T-cell (primary cell): ENCODE measurements at regions not wholly inside any gene's neighbourhood (a gene's known extent, or its start where the extent isn't known, plus 50 kb on each side); places are given as distances from the start of the nearest gene placed in this dataset.

Experiments
- ATAC-seq, 4 experiments: fragments of 200-7000 bp in 3 of 4; fragments of 150-1000 bp in 1 of 4; cut with Tn5 transposase; replicated peaks in 1 of 4; 1 replicate in 3 of 4; 2 replicates in 1 of 4; pipeline ENCODE4 v1.10.0; 2021; ENCODE audit warnings: moderate library complexity in 3 of 4, mild to moderate bottlenecking in 2 of 4, moderate number of reproducible peaks in 1 of 4
- CTCF ChIA-PET, 2 donors: fragments of 300-600 bp; sonication (Branson Sonifier 250); formaldehyde crosslinking; loops; one replicate each; lab custom pipeline; 2022; ENCODE audit warnings: antibody characterized with exemption in 2 of 2; lab: Charles Lee
- POLR2A ChIA-PET, 2 donors: fragments of 300-600 bp; sonication (Branson Sonifier 250); formaldehyde crosslinking; loops; one replicate each; lab custom pipeline; 2022; ENCODE audit warnings: antibody characterized with exemption in 2 of 2; lab: Charles Lee
- DNase-seq, 35 experiments: peaks; one replicate each; pipeline versions ENCODE4 v3.0.0 to v3.0.0-alpha.2; 2013 to 2023
- H3K27ac ChIP-seq: one replicate; pipeline ENCODE4 v1.5.1; 2013; ENCODE audit warnings: low read length
- H3K27me3 ChIP-seq, 2 experiments: replicated peaks in 1 of 2; 1 replicate in 1 of 2; 2 replicates in 1 of 2; pipeline versions ENCODE4 v1.6.1 to v1.7.0; 2013; ENCODE audit warnings: low read length in 1 of 2, mixed read lengths in 1 of 2; ENCODE audit not compliant: control insufficient read depth in 2 of 2, insufficient read depth in 2 of 2; ENCODE audit errors: extremely low read depth in 1 of 2
- H3K36me3 ChIP-seq, 2 donors: 1 replicate in 1 of 2; 2 replicates in 1 of 2; pipeline versions ENCODE4 v1.6.1 to v1.7.0; 2013; ENCODE audit warnings: low read length in 1 of 2; ENCODE audit not compliant: control insufficient read depth in 2 of 2, insufficient read depth in 1 of 2; ENCODE audit errors: extremely low read depth in 1 of 2
- H3K4me1 ChIP-seq, 2 experiments: 1 replicate in 1 of 2; 2 replicates in 1 of 2; pipeline versions ENCODE4 v1.6.1 to v1.7.0; 2013; ENCODE audit warnings: low read length in 2 of 2, mixed read lengths in 1 of 2; ENCODE audit not compliant: insufficient read depth in 2 of 2, control insufficient read depth in 1 of 2; ENCODE audit errors: extremely low read depth in 1 of 2
- H3K4me3 ChIP-seq, 2 donors: 1 replicate in 1 of 2; 2 replicates in 1 of 2; pipeline versions ENCODE4 v1.5.1 to v1.7.0; 2013; ENCODE audit warnings: mild to moderate bottlenecking in 2 of 2, low read length in 1 of 2, moderate library complexity in 1 of 2; ENCODE audit not compliant: control insufficient read depth in 1 of 2; ENCODE audit errors: extremely low read depth in 1 of 2
- H3K9me3 ChIP-seq: 2 replicates; pipeline ENCODE4 v1.7.0; 2013
- H3K27ac Mint-ChIP-seq, 2 donors: one replicate each; pipeline ENCODE4 v1.8.0; 2020 to 2021; ENCODE audit warnings: mild to moderate bottlenecking in 2 of 2, mixed read lengths in 2 of 2
- H3K27me3 Mint-ChIP-seq, 2 donors: one replicate each; pipeline ENCODE4 v1.8.0; 2021 to 2022; ENCODE audit warnings: mixed read lengths in 2 of 2
- H3K36me3 Mint-ChIP-seq: one replicate; pipeline ENCODE4 v1.8.0; 2021; ENCODE audit warnings: mixed read lengths
- H3K4me1 Mint-ChIP-seq, 3 donors: one replicate each; pipeline ENCODE4 v1.8.0; 2020 to 2022; ENCODE audit warnings: mixed read lengths in 3 of 3, mild to moderate bottlenecking in 1 of 3
- H3K4me3 Mint-ChIP-seq, 3 donors: one replicate each; pipeline ENCODE4 v1.8.0; 2020 to 2022; ENCODE audit warnings: mild to moderate bottlenecking in 3 of 3, mixed read lengths in 3 of 3, moderate library complexity in 3 of 3
- H3K9me3 Mint-ChIP-seq, 3 donors: one replicate each; pipeline ENCODE4 v1.8.0; 2020 to 2022; ENCODE audit warnings: mixed read lengths in 3 of 3
- WGBS: methylation state at CpG from one replicate; pipeline ENCODE4 v1.1.5; 2013; ENCODE audit warnings: missing lambda C conversion rate; ENCODE audit not compliant: insufficient coverage; 5-methylcytosine and 5-hydroxymethylcytosine counted together

GRCh38 chr3:190733591-190734146 is 128.8 kb downstream of the GMNC start:
- 50% methylated on average over 1 of the region's 1 CpG for WGBS
- H3K36me3 Mint-ChIP-seq: no peaks in the 10 kb centered on the region
- Histone ChIP-seq H3K4me1 (no peaks in the 10 kb centered on the region), H3K36me3 (no peaks in the 10 kb centered on the region), H3K27me3 (no peaks in the 10 kb centered on the region), H3K9me3 (no peaks in the 10 kb centered on the region), H3K27ac (no peak overlapping the region), H3K4me3 (no peak overlapping the region)
- POLR2A ChIA-PET: no interaction called here
- no peaks in the 10 kb centered on the region for H3K4me1 Mint-ChIP-seq
- DNase-seq: no peak
- no peak overlapping the region for H3K4me3 Mint-ChIP-seq
- no peak for ATAC-seq
- no peaks in the 10 kb centered on the region for H3K27me3 Mint-ChIP-seq
- no peak overlapping the region for H3K27ac Mint-ChIP-seq
- no peaks in the 10 kb centered on the region for H3K9me3 Mint-ChIP-seq
- CTCF ChIA-PET: no interaction called here

- H3K36me3 Mint-ChIP-seq: no peaks in the 10 kb centered on the region
- ATAC-seq (no peak), DNase-seq (no peak)
- no peak overlapping the region for H3K4me3 Mint-ChIP-seq
- peaks cover 3 to 4% of the 10 kb centered on the region in 2 donors for H3K27me3 Mint-ChIP-seq
- H3K27ac Mint-ChIP-seq: no peak overlapping the region
- H3K4me3 ChIP-seq: no peak overlapping the region
- no peaks in the 10 kb centered on the region for H3K36me3 ChIP-seq
- H3K4me1 ChIP-seq: no peaks in the 10 kb centered on the region
- H3K9me3 Mint-ChIP-seq: no peaks in the 10 kb centered on the region
- H3K9me3 ChIP-seq: no peaks in the 10 kb centered on the region
- no peaks in the 10 kb centered on the region for H3K27me3 ChIP-seq
- ChIA-PET POLR2A (no interaction called here), CTCF (no interaction called here)
- WGBS: no CpG with 5 or more reads among the region's 2 CpGs
- no peaks in the 10 kb centered on the region for H3K4me1 Mint-ChIP-seq
- no peak overlapping the region for H3K27ac ChIP-seq
These were observed 130.9 kb downstream of the GMNC start for GRCh38 chr3:190731596-190731995.

- Histone ChIP-seq H3K36me3 (no peaks in the 10 kb centered on the region), H3K27ac (no peak overlapping the region), H3K4me1 (no peaks in the 10 kb centered on the region), H3K4me3 (no peak overlapping the region), H3K27me3 (no peaks in the 10 kb centered on the region), H3K9me3 (no peaks in the 10 kb centered on the region)
- no peak for DNase-seq
- Mint-ChIP-seq H3K9me3 (no peaks in the 10 kb centered on the region), H3K27me3 (peaks cover 3 to 10% of the 10 kb centered on the region in 2 donors), H3K4me3 (no peak overlapping the region), H3K27ac (no peak overlapping the region), H3K36me3 (no peaks in the 10 kb centered on the region), H3K4me1 (no peaks in the 10 kb centered on the region)
- no peak for ATAC-seq
- ChIA-PET CTCF (no interaction called here), POLR2A (no interaction called here)
- 80% methylated on average over 6 of the region's 7 CpGs for WGBS
These were observed 133.8 kb downstream of the GMNC start for GRCh38 chr3:190728574-190729246.

GRCh38 chr3:190722181-190722905 is 140.2 kb downstream of the GMNC start:
- Mint-ChIP-seq H3K4me3 (no peak overlapping the region), H3K9me3 (no peaks in the 10 kb centered on the region), H3K4me1 (no peaks in the 10 kb centered on the region), H3K27me3 (peaks cover 0 to 10% of the 10 kb centered on the region in 2 donors), H3K27ac (no peak overlapping the region), H3K36me3 (no peaks in the 10 kb centered on the region)
- no CpG with 5 or more reads among the region's 4 CpGs for whole genome bisulfite sequencing
- DNase-seq (no peak), ATAC-seq (no peak)
- Histone ChIP-seq H3K27ac (no peak overlapping the region), H3K27me3 (no peaks in the 10 kb centered on the region), H3K4me3 (no peak overlapping the region), H3K36me3 (no peaks in the 10 kb centered on the region), H3K4me1 (no peaks in the 10 kb centered on the region), H3K9me3 (no peaks in the 10 kb centered on the region)
- CTCF ChIA-PET: no interaction called here
- POLR2A ChIA-PET: no interaction called here

- H3K4me3 ChIP-seq: no peak overlapping the region
- Mint-ChIP-seq H3K36me3 (no peaks in the 10 kb centered on the region), H3K4me1 (no peaks in the 10 kb centered on the region), H3K9me3 (no peaks in the 10 kb centered on the region), H3K4me3 (no peak overlapping the region), H3K27ac (no peak overlapping the region), H3K27me3 (peaks cover 0 to 6% of the 10 kb centered on the region in 2 donors)
- ATAC-seq: no peak
- WGBS: 89% methylated on average over 1 of the region's 5 CpGs
- no peak overlapping the region for H3K27ac ChIP-seq
- no peaks in the 10 kb centered on the region for H3K4me1 ChIP-seq
- POLR2A ChIA-PET: no interaction called here
- H3K27me3 ChIP-seq: no peaks in the 10 kb centered on the region
- DNase-seq: no peak
- H3K36me3 ChIP-seq: no peaks in the 10 kb centered on the region
- CTCF ChIA-PET: no interaction called here
- H3K9me3 ChIP-seq: no peaks in the 10 kb centered on the region
These were observed 141.2 kb downstream of the GMNC start for GRCh38 chr3:190721330-190721729.

GRCh38 chr3:190718671-190719070 is 143.8 kb downstream of the GMNC start:
- DNase-seq (no peak), ATAC-seq (no peak)
- Histone ChIP-seq H3K36me3 (no peaks in the 10 kb centered on the region), H3K4me3 (no peak overlapping the region), H3K27me3 (no peaks in the 10 kb centered on the region), H3K27ac (no peak overlapping the region), H3K4me1 (no peaks in the 10 kb centered on the region), H3K9me3 (no peaks in the 10 kb centered on the region)
- H3K36me3 Mint-ChIP-seq: no peaks in the 10 kb centered on the region
- ChIA-PET POLR2A (no interaction called here), CTCF (no interaction called here)
- no peak overlapping the region for H3K4me3 Mint-ChIP-seq
- WGBS: no CpG with 5 or more reads among the region's 4 CpGs
- no peak overlapping the region for H3K27ac Mint-ChIP-seq
- no peaks in the 10 kb centered on the region for H3K4me1 Mint-ChIP-seq
- no peaks in the 10 kb centered on the region for H3K9me3 Mint-ChIP-seq
- H3K27me3 Mint-ChIP-seq: no peaks in the 10 kb centered on the region
